ENCODE measurements at regions not wholly inside any gene's neighbourhood (a gene's known extent, or its start where the extent isn't known, plus 50 kb on each side); places are given as distances from the start of the nearest gene placed in this dataset.

DNA sequence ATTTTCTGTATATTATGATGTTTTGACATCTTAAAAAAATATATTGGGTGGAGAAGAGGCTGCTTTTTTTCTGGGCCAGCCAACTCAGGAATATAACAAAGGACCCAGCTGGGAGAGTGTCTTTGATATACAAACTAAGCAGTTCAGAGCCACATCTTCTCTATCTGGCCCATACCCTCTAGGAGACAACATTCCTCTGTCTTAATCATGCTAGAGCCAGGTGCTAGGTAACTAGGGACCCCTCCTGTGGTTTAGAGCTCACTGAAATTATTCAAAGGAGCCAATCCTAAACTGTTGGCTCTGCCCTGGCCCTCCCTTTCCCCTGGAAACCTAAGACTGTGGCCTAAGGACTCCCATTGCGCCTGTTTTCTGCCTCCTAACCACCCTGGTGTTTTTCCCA lies 193.1 kb upstream of the DIO2 start:
- TF ChIP-seq, protein P1, sequence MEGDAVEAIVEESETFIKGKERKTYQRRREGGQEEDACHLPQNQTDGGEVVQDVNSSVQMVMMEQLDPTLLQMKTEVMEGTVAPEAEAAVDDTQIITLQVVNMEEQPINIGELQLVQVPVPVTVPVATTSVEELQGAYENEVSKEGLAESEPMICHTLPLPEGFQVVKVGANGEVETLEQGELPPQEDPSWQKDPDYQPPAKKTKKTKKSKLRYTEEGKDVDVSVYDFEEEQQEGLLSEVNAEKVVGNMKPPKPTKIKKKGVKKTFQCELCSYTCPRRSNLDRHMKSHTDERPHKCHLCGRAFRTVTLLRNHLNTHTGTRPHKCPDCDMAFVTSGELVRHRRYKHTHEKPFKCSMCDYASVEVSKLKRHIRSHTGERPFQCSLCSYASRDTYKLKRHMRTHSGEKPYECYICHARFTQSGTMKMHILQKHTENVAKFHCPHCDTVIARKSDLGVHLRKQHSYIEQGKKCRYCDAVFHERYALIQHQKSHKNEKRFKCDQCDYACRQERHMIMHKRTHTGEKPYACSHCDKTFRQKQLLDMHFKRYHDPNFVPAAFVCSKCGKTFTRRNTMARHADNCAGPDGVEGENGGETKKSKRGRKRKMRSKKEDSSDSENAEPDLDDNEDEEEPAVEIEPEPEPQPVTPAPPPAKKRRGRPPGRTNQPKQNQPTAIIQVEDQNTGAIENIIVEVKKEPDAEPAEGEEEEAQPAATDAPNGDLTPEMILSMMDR (IDR thresholded peaks at IDR 0.05; ENCODE audit: extremely low read depth in 1 of 2, insufficient read depth in 1 of 2, low read depth in 1 of 2, low read length in 2 of 2) = no peak
- TF ChIP-seq POLR2A (IDR thresholded peaks at IDR 0.05; ENCODE audit: low read depth, low read length) (no peak), MAX (IDR thresholded peaks at IDR 0.05; ENCODE audit: insufficient read depth, insufficient read length) (no peak)

All from endothelial cell of umbilical vein (primary cell).